Natural killer cell (primary cell): ENCODE measurements at regions not wholly inside any gene's neighbourhood (a gene's known extent, or its start where the extent isn't known, plus 50 kb on each side); places are given as distances from the start of the nearest gene placed in this dataset.

Experiments
- ATAC-seq, 3 donors: fragments of 150-1000 bp in 2 of 3; fragments of 200-7000 bp in 1 of 3; cut with Tn5 transposase; 1 replicate in 1 of 3; 2 replicates in 2 of 3; pipeline ENCODE4 v1.10.0; 2021; ENCODE audit warnings: mild to moderate bottlenecking in 2 of 3, moderate library complexity in 2 of 3
- DNase-seq, 2 donors: peaks; one replicate each; pipeline versions ENCODE4 v3.0.0 to v3.0.0-alpha.2; 2013 to 2021; ENCODE audit warnings: mixed read lengths in 1 of 2
- H3K27ac ChIP-seq: one replicate; pipeline ENCODE4 v1.5.1; 2013; ENCODE audit warnings: mild to moderate bottlenecking, low read length
- H3K27me3 ChIP-seq: one replicate; pipeline ENCODE4 v1.6.1; 2013; ENCODE audit warnings: low read length; ENCODE audit not compliant: control insufficient read depth, insufficient read depth
- H3K36me3 ChIP-seq: one replicate; pipeline ENCODE4 v1.6.1; 2013; ENCODE audit warnings: low read length; ENCODE audit not compliant: control insufficient read depth, insufficient read depth
- H3K4me1 ChIP-seq: one replicate; pipeline ENCODE4 v1.6.1; 2013; ENCODE audit warnings: low read length; ENCODE audit not compliant: control insufficient read depth, insufficient read depth
- H3K4me3 ChIP-seq: one replicate; pipeline ENCODE4 v1.5.1; 2013; ENCODE audit warnings: low read length
- H3K9me3 ChIP-seq: one replicate; pipeline ENCODE4 v1.6.1; 2013; ENCODE audit warnings: low read length; ENCODE audit not compliant: control insufficient read depth, insufficient read depth
- H3K27ac Mint-ChIP-seq, 2 donors: one replicate each; pipeline ENCODE4 v1.8.0; 2022; ENCODE audit warnings: mild to moderate bottlenecking in 2 of 2, mixed read lengths in 2 of 2, moderate library complexity in 1 of 2
- H3K27me3 Mint-ChIP-seq, 2 donors: one replicate each; pipeline ENCODE4 v1.8.0; 2022; ENCODE audit warnings: low read depth in 2 of 2, mixed read lengths in 2 of 2
- H3K36me3 Mint-ChIP-seq: one replicate; pipeline ENCODE4 v1.8.0; 2022; ENCODE audit warnings: mixed read lengths
- H3K4me1 Mint-ChIP-seq, 2 donors: one replicate each; pipeline ENCODE4 v1.8.0; 2022; ENCODE audit warnings: mixed read lengths in 2 of 2
- H3K4me3 Mint-ChIP-seq: one replicate; pipeline ENCODE4 v1.8.0; 2022; ENCODE audit warnings: mild to moderate bottlenecking, moderate library complexity, mixed read lengths
- H3K9me3 Mint-ChIP-seq, 2 donors: one replicate each; pipeline ENCODE4 v1.8.0; 2022; ENCODE audit warnings: mixed read lengths in 2 of 2
- CTCF ChIP-seq: fragments of 200-600 bp; IDR thresholded peaks from one replicate; pipeline ENCODE4 v1.8.0; 2022; ENCODE audit warnings: antibody characterized with exemption
- WGBS: methylation state at CpG from one replicate; pipeline ENCODE4 v1.1.7; 2013; ENCODE audit warnings: missing lambda C conversion rate; ENCODE audit not compliant: insufficient coverage; 5-methylcytosine and 5-hydroxymethylcytosine counted together
- intact Hi-C: fragments of 100-400 bp; cut with micrococcal nuclease; formaldehyde crosslinking; loops from one replicate; pipeline ENCODE4 v1.14.2; 2022

DNA sequence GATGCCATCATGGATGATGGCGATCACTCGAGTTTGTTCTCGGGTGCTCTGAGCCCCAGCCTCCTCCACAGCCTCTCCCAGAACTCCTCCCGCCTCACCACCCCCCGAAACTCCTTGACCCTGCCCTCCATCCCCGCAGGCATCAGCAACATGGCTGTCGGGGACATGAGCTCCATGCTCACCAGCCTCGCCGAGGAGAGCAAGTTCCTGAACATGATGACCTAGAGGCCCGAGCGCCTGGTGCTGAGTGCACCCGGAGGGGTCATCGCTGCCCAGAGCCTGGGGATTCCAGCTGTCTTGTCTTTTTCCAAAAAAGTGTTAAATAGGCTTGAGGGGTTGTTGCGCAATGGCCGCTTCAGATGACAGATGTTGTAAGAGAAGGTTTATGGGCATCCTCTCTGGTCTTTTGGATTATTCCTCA lies 254.8 kb downstream of the GLI2 start:
- 92% methylated on average over 15 of the region's 15 CpGs for WGBS
- H3K4me3 ChIP-seq: no peak overlapping the region
- H3K4me1 ChIP-seq: no peaks in the 10 kb centered on the region
- Mint-ChIP-seq H3K27me3 (no peaks in the 10 kb centered on the region), H3K36me3 (no peaks in the 10 kb centered on the region), H3K4me1 (no peaks in the 10 kb centered on the region), H3K4me3 (no peak overlapping the region), H3K27ac (no peak overlapping the region), H3K9me3 (no peaks in the 10 kb centered on the region)
- TF ChIP-seq CTCF: no peak
- H3K27ac ChIP-seq: no peak overlapping the region
- DNase-seq (no peak), ATAC-seq (no peak)
- intact Hi-C loops: no loop called here
- H3K9me3 ChIP-seq: no peaks in the 10 kb centered on the region
- no peaks in the 10 kb centered on the region for H3K27me3 ChIP-seq
- H3K36me3 ChIP-seq: no peaks in the 10 kb centered on the region

- Mint-ChIP-seq H3K9me3 (no peaks in the 10 kb centered on the region), H3K27me3 (no peaks in the 10 kb centered on the region), H3K4me3 (no peak overlapping the region), H3K27ac (no peak overlapping the region), H3K4me1 (no peaks in the 10 kb centered on the region), H3K36me3 (no peaks in the 10 kb centered on the region)
- intact Hi-C loops: no loop called here
- TF ChIP-seq CTCF: no peak
- Histone ChIP-seq H3K4me3 (no peak overlapping the region), H3K36me3 (no peaks in the 10 kb centered on the region), H3K4me1 (no peaks in the 10 kb centered on the region), H3K9me3 (no peaks in the 10 kb centered on the region), H3K27ac (no peak overlapping the region), H3K27me3 (no peaks in the 10 kb centered on the region)
- DNase-seq (no peak), ATAC-seq (no peak)
- WGBS: 76% methylated on average over 11 of the region's 11 CpGs
Observed at GRCh38 chr2:120991441-120991840, 255.8 kb downstream of the GLI2 start.

DNA sequence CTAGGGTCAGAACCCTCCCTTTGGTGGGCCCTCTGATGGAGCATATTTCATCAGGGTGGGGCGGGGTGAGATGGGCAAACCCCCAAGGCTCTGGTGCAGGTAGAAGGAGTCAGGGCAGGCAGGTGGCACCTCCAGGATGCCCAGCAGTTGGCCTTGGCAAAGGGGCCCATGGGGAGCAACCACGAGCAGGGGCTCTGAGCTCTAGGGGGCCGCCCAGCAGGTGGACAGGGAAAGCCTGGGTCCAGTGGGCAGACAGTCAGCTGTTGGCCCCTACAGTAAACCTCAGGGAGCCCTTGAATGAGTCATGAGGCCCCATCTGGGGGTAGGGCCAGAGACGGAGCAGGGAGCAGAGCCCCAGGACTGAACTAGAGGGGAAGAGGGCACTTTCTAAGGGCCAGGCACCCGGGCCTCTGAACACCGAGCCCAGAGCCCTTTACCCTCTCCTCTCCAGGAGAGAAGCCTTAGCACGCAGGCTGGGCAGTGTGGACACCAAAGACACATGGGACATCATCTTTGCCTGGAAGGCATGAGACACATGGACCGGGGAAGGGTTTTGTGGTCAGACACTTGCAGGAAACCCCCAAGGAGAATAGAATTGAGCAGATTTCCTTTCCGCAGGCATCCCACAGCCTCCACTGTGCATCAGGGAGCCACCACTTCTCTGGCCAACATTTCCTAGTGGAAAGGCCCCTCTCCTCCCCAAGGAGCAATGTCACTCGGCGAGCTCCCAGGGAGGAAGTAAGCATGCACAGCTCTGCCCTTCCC lies 257.3 kb downstream of the GLI2 start:
- Histone ChIP-seq H3K27me3 (no peaks in the 10 kb centered on the region), H3K27ac (no peak overlapping the region), H3K9me3 (no peaks in the 10 kb centered on the region), H3K4me1 (no peaks in the 10 kb centered on the region), H3K36me3 (no peaks in the 10 kb centered on the region), H3K4me3 (no peak overlapping the region)
- no peaks in the 10 kb centered on the region for H3K36me3 Mint-ChIP-seq
- no peak overlapping the region for H3K27ac Mint-ChIP-seq
- no peaks in the 10 kb centered on the region for H3K4me1 Mint-ChIP-seq
- intact Hi-C loops: no loop called here
- no peaks in the 10 kb centered on the region for H3K27me3 Mint-ChIP-seq
- no peak for TF ChIP-seq CTCF
- no peaks in the 10 kb centered on the region for H3K9me3 Mint-ChIP-seq
- WGBS: 87% methylated on average over 10 of the region's 11 CpGs
- DNase-seq: no peak
- ATAC-seq: no peak
- no peak overlapping the region for H3K4me3 Mint-ChIP-seq

DNA sequence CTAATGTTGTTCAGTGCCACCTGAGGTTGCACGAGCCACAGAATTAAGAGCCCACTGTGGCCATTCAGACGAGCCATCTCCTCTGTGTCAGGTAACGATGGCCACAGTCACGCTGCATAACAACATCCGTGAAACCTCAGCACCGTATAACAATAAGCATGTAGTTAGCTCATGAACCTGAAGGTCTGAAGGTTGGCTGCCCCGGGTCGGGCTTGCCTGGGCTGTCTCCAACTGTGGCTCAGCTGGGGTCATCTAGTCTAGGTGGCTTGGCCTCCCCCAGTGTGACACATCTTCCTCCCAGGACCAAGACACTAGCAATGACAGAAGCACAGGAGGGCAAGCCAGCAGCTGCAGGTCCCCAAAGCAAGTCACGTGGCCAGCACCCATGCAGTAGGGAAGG lies 258.0 kb downstream of the GLI2 start:
- H3K9me3 Mint-ChIP-seq: no peaks in the 10 kb centered on the region
- no peak for TF ChIP-seq CTCF
- Histone ChIP-seq H3K4me3 (no peak overlapping the region), H3K9me3 (no peaks in the 10 kb centered on the region), H3K27me3 (no peaks in the 10 kb centered on the region), H3K27ac (no peak overlapping the region), H3K4me1 (no peaks in the 10 kb centered on the region), H3K36me3 (no peaks in the 10 kb centered on the region)
- H3K27ac Mint-ChIP-seq: no peak overlapping the region
- ATAC-seq (no peak), DNase-seq (no peak)
- 81% methylated on average over 9 of the region's 9 CpGs for WGBS
- H3K27me3 Mint-ChIP-seq: no peaks in the 10 kb centered on the region
- no peaks in the 10 kb centered on the region for H3K36me3 Mint-ChIP-seq
- intact Hi-C loops: no loop called here
- no peaks in the 10 kb centered on the region for H3K4me1 Mint-ChIP-seq
- H3K4me3 Mint-ChIP-seq: no peak overlapping the region
